HT-29 (cell line): ENCODE measurements at regions not wholly inside any gene's neighbourhood (a gene's known extent, or its start where the extent isn't known, plus 50 kb on each side); places are given as distances from the start of the nearest gene placed in this dataset.
A peak's percentile ranks its signal among the peaks of the same experiment; 100 is the strongest.

Experiments
- DNase-seq: peaks from one replicate; pipeline ENCODE4 v3.0.0-alpha.2; 2015; ENCODE audit warnings: low spot score

- DNase-seq = peak; percentile 21
Measured at GRCh38 chr21:27713154-27714109, 746.5 kb upstream of the ADAMTS5 start.

- no peak for DNase-seq
Measured at GRCh38 chr21:27704567-27705166, 737.8 kb upstream of the ADAMTS5 start.

DNA sequence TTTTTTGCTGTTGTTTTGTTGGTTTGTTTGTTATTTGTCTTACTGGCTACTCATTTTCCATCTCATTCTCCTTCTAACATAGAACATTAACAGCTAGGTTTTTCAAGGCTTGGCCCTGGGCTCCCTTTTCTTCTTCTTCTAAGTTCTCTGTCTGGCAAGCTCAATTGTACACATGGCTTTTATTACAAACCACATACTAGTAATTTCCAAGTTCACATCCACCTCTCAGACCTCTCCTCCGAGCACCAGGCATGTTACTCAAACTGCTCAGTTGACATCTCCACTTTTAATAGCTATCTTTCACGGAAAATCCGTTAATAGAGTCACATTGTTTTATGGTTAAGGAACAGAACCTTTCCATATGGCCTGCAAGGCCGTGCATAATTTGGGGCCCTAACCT, 736.9 kb upstream of the ADAMTS5 start:
- no peak for DNase-seq

DNA sequence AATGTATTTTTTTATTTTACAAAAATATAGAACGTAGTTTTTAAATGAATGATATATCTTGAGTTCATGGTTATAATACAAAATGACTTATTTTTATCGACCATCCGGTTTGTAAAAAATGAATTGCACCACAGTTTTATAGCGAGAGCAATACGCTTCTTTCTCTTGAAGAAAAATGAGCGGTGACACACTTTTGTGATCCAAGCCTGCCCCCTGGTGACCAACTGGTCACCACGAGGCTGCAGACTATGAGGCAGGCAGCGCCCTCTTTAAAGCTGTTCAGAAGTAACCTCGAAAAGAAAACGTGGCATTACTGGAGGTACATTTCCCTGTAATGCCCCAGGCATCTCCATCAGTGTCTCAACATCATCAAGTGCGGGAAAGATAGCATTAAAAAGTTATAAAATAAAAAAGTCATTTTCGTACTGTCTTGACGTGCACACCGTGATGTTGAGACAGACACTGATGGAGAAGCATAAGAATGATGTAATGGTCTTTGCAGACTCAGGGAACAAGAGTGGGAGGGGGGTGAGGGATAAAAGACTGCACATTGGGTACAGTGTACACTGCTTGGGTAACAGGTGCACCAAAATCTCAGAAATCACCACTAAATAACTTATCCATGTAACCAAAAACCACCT, 734.2 kb upstream of the ADAMTS5 start:
- peak; percentile 69 for DNase-seq

DNA sequence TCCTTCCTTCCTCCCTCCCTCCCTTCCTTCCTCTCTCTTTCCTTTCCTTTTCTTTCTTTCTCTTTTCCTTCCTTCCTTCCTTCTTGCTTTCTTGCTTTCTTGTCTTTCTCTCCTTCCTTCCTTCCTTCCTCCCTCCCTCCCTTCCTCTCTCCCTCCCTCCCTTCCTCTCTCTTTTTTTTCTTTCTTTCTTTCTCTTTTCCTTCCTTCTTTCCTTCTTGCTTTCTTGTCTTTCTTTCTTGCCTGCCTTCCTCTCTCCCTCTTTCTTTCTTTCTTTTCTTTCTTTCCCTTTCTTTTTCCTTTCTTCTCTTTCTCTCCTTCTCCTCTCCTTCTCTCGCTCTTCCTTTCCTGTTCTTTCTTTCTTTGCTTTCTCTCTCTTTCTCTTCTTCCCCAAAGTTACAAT, 728.4 kb upstream of the ADAMTS5 start:
- no peak for DNase-seq

DNA sequence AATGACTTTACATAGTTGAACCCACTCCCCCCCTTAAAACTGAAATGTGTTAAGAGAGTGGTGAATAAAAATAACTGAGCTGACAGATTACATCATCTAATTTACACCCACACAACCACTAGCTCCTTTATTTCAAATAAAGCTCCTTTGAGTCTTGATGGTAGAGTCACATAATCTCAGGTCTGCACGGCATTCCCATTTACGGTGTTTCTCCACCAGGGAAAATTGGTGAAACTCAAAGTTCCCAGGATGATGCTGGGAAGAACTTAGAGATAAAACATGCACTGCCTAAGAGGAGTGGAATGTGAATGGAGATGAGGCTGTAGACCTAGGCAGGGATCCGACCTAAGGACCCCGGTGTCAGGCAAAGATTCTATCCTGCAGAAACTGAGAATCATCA, 727.8 kb upstream of the ADAMTS5 start:
- no peak for DNase-seq

DNA sequence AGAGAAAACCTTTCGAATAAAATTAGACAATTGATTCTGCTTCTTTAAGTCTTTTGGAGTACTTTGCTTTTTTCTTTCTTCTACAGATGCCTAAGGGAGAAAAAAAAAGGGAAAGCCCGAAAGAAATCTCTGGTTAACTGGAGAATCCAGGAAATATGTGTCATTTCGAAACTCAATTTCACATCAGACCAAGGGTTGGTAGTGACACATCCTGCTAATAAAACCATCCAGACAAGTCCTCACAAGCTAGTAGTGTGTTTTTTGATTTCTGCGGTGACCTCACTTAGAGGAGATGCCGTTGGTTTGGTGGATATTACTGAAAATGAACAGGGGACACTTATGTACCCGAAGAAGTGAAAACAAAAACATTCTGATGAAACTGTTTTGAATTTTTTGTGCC, 726.5 kb upstream of the ADAMTS5 start:
- DNase-seq = no peak

DNA sequence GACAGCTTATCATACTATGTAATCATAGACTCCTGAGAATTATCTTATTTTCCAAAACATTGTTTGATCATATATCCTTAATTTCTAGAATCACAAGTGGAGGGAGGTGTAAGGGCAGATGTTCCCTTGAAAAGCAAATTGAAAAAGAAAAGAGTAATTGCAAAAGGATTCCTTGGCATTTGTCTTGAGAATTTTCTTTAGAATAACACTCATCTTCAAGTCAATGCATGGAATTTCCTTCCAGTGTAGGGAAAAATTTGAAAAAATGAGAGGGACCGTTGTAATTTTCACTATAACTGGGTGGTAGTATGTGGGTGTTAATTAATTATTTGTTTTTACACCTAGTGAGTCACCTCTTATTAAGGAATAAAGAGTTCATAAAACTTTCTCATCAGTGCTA, 724.6 kb upstream of the ADAMTS5 start:
- DNase-seq = no peak

DNA sequence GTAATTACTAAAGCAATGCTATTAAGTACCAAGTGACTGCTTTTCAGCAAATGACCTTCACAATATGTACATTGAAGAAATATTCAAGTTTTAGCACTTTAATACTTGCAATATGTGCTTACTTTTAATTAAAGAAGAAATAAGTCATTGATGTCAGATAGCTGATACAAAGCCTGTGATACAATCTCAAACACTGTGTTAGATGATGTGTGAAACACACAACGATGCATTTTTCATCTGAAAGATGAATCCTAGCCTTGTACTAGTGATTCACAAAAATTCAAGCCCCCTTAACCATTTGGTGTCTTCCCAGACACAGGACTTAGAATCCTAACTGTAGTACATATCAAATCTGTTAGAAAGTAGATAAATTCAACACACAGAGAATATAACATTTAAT, 724.1 kb upstream of the ADAMTS5 start:
- no peak for DNase-seq

DNA sequence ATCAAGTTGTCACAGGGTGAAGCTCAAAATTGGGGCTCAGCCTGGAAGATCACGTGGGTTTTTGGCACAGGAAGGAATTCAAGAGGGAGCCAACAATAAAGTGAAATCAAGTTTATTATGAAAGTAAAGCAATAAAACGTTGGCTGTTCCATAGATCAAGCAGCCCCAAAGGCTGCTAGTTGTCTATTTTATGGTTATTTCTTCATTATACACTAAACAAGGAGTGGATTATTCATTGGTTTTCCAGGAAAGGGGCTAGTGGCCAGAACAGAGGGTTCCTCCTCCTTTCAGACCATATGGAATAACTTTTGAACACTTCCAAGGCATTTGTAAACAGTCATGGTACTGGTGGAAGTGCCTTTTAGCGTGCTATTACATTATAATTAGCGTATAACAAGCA, 723.5 kb upstream of the ADAMTS5 start:
- DNase-seq = no peak

GRCh38 chr21:27688773-27689172, 721.9 kb upstream of the ADAMTS5 start:
- DNase-seq = no peak

GRCh38 chr21:27683292-27683691, 716.4 kb upstream of the ADAMTS5 start:
- no peak for DNase-seq

GRCh38 chr21:27681841-27682240, 715.0 kb upstream of the ADAMTS5 start:
- no peak for DNase-seq

- no peak for DNase-seq
Measured at GRCh38 chr21:27681038-27681437, 714.1 kb upstream of the ADAMTS5 start.

DNA sequence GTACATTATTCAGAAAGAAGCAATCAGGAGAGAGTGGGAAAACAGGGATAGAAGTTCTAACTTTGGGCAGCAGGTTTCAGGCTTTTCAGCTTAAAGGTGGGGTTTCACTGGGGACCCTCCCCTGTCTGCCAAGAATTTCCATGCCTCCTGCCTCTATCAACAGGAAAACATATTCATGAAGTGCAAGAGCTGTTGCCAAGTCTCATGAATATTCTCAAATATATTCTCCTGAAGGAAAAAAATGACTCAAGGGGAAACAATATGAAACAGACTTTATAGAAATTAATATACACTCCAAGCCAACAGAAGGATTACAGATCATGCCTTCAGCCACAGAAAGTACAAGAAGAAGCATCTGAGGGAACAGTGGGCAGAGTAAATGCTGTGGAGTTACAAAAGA, 713.3 kb upstream of the ADAMTS5 start:
- no peak for DNase-seq

- no peak for DNase-seq
Measured at GRCh38 chr21:27678511-27678910, 711.6 kb upstream of the ADAMTS5 start.

DNA sequence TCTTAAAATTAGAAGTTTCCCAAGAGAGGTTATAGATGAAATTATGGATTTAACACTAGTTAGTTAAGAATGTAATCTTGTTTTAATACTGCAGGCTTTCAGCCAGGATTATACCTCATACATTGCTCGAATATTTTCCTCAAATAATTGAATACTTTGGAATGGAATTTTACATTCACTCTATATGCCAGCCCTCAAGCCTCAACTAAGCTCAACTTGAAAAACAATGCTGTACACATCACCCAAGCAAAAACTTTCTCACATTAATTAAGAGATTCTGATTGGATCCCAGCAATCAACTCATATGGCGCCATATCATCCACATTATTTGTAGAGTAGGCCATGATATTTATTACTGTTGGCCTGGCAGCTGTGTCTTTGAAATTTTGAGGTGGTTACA, 710.7 kb upstream of the ADAMTS5 start:
- no peak for DNase-seq

GRCh38 chr21:27675306-27675705, 708.4 kb upstream of the ADAMTS5 start:
- DNase-seq = no peak

- DNase-seq = no peak
Measured at GRCh38 chr21:27674041-27674615, 707.2 kb upstream of the ADAMTS5 start.

DNA sequence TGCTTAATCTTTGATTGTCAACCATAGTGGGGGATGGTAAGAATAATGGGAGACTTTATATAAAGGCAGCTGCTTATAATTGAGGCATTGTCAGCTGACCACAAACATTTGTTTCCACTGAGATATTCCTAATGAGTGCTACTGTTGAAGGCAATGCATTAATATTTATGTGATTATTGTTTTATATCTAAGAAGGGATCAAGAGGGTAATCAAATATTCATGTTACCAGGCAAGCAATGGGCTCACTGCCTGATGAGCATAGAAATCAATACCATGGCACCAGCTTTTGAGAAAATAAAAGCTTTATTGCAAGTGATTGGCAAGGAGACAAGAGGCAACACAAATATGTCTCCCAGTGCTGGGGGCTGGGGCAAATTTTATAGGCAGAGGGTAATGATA, 706.7 kb upstream of the ADAMTS5 start:
- DNase-seq = no peak

DNA sequence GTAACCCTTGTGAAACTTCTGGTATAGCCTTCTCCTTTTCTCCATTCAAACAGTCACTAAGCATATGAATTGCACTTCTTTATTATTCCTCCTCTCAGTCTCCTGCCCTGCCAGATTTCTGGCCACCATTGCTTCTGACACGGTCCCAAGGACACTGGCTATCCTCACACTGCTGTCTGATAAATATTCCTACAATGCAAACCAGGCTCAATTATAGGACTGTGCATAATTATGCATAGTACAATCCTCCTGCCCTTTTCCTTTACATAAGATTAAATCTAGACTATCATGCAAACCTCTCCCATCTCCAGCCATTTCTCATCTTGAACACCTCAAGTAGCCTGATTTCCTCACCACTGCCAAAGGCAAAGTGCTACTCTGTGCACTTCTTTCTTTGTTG, 704.3 kb upstream of the ADAMTS5 start:
- no peak for DNase-seq

DNA sequence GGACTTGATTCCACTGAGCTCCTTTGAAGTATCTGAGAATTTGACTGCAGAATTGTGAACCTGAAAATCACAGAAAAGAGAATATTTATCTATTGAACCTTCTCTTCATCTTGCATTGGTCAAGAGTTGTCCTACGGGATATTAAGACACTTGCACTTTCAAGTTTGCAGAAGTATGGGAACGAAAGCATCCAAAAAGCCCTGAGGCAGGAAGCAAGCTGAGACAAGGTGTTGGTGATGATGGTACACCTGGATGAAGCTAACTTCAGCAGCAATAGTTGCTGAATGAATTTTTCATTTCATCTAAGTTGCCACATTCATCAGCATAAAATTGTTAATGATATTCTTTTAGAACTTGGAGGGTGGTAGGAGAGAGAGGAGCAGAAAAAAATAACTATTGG, 686.6 kb upstream of the ADAMTS5 start:
- DNase-seq = no peak
